Transverse colon (tissue), 4 donors: ENCODE measurements at regions not wholly inside any gene's neighbourhood (a gene's known extent, or its start where the extent isn't known, plus 50 kb on each side); places are given as distances from the start of the nearest gene placed in this dataset.

Source experiments
- DNase-seq: peaks from one replicate; pipeline ENCODE4 v3.0.0-alpha.2; 2019
- H3K27ac ChIP-seq, 4 donors: fragments of 200-600 bp; sonication (generic); 2 replicates each; pipeline ENCODE4 v1.5.1; 2016 to 2018; ENCODE audit warnings: inconsistent platforms in 4 of 4
- H3K27me3 ChIP-seq: fragments of 200-600 bp; sonication (generic); 2 replicates; pipeline ENCODE4 v1.5.1; 2017; ENCODE audit warnings: inconsistent platforms
- H3K36me3 ChIP-seq, 4 donors: fragments of 200-600 bp; sonication (generic); 2 replicates each; pipeline ENCODE4 v1.5.1; 2017 to 2019; ENCODE audit warnings: inconsistent platforms in 4 of 4
- H3K4me1 ChIP-seq, 4 donors: fragments of 200-600 bp; sonication (generic); 2 replicates each; pipeline ENCODE4 v1.5.1; 2017 to 2020; ENCODE audit warnings: inconsistent platforms in 4 of 4
- H3K4me3 ChIP-seq, 4 donors: fragments of 200-600 bp; sonication (generic); 1 replicate in 1 of 4; 2 replicates in 3 of 4; pipeline versions ENCODE4 v1.5.1 to v1.6.1; 2017 to 2019; ENCODE audit warnings: inconsistent platforms in 4 of 4
- H3K9me3 ChIP-seq, 2 donors: fragments of 200-600 bp; sonication (generic); 2 replicates each; pipeline ENCODE4 v1.5.1; 2017 to 2019; ENCODE audit warnings: inconsistent platforms in 2 of 2
- EP300 ChIP-seq: sonication (generic); formaldehyde crosslinking; IDR thresholded peaks from one replicate; pipeline ENCODE4 v1.6.1; 2017; ENCODE audit warnings: antibody characterized with exemption, low read depth
- POLR2A ChIP-seq: fragments of 450-650 bp; IDR thresholded peaks from one replicate; pipeline ENCODE4 v1.6.1; 2016; ENCODE audit warnings: antibody characterized with exemption, mild to moderate bottlenecking, moderate library complexity
- POLR2AphosphoS5 ChIP-seq, 3 donors: sonication (generic); formaldehyde crosslinking; IDR thresholded peaks; one replicate each; pipeline ENCODE4 v1.6.1; 2016; ENCODE audit warnings: antibody characterized with exemption in 3 of 3
- WGBS, 2 donors: methylation state at CpG; one replicate each; pipeline ENCODE4 v1.1.5; 2018; ENCODE audit warnings: low coverage in 1 of 2; 5-methylcytosine and 5-hydroxymethylcytosine counted together
- in situ Hi-C, 4 donors: fragments of 200-750 bp; cut with MboI; loops; one replicate each; pipeline versions ENCODE4 v1.15.0 to v1.15.1; 2017; ENCODE audit warnings: low sequenced_read_pairs in 3 of 4, low pct_ligation_motif_present in 1 of 4, low pct_unique_long_range_greater_than_20kb in 1 of 4
- intact Hi-C: fragments of 100-400 bp; cut with DNase I; formaldehyde crosslinking; loops from one replicate; pipeline ENCODE4 v1.15.1; 2023; ENCODE audit warnings: low total_unique reads
- TF ChIP-seq, protein P1 (sequence below), 5 experiments: fragments of 200-600 bp in 3 of 5; fragments of 450-650 bp in 2 of 5; sonication (generic) in 3 of 5; IDR thresholded peaks; 1 replicate in 2 of 5; 2 replicates in 3 of 5; pipeline ENCODE4 v1.5.1; 2016 to 2017; ENCODE audit warnings: antibody characterized with exemption in 5 of 5, inconsistent platforms in 3 of 5, mild to moderate bottlenecking in 2 of 5, moderate library complexity in 1 of 5

DNA sequence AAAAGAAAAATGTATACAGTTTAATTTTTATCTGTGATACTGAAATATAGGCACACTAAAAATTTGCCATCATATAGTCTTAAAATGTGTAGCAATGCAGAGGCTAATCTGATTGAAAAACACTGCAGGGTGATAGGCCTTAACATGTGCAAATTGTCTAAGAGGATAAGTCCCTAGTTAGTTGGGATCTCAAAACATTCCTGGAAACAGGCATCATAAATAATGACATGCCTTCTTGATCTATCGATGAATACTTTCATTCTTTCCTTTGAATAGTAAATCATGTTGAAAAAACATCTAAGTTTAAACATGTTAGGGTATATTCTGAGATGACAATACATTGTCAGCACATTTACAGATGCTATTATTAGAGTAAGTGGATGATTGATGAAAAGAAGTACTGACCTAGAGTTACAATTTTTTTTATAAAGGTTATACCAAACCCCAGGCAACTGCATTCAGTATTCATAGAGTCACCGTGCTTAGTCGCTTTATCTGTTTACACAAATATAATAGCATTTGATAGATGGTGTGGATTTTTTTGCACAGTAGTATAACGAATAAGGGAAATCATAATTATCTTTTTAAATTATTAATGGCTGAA is 668.2 kb upstream of the ADGRL3 start:
- TF ChIP-seq EP300 (no peak), POLR2A (no peak)
- Histone ChIP-seq H3K9me3 (no peaks in the 10 kb centered on the region), H3K4me3 (no peak overlapping the region), H3K36me3 (no peaks in the 10 kb centered on the region), H3K27ac (no peak overlapping the region), H3K27me3 (no peaks in the 10 kb centered on the region), H3K4me1 (no peaks in the 10 kb centered on the region)
- intact Hi-C loops: no loop called here
- in situ Hi-C loops: no loop called here
- WGBS, 2 donors: 67 to 77% methylated on average over 4 of the region's 4 CpGs
- no peak for DNase-seq

DNA sequence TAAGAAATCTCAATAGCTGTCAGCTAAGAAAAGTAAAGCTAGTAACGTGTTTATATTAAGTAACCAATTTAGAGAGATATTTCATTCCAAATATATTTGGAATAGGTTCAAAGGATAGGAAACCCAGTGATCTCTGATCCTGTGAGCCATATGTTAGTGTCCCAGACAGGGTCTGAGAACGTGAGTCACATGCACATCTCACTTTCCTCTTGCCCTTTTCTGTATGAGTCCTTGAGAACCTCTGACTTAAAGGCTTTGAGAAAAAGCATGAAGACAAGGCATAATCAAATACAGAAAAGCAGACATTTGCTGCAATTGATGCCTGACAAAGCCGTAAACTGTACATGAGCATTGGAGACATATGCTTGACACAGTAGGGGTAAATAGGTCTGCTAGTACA is 655.1 kb upstream of the ADGRL3 start:
- intact Hi-C loops: no loop called here
- in situ Hi-C loops: no loop called here
- 52 to 54% methylated on average over 3 of the region's 3 CpGs for WGBS, 2 donors

DNA sequence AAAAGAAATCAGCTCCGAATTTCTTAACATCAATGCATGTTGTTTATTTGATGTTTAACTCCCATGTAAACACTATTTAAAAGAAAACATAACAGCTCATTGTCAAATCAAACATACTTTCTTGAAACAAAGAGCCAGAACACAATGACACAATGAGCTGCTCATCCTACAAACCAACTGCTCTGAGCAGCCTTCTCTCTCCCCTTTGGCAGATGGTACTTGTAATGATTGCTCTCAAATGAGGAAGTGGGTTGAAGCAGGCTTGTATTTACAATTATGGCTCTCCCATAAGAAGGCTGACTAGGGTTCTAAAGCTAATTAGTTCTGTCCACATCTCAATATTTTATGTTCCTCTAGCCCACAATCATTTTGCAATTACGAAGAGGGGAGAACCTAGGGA is 637.8 kb upstream of the ADGRL3 start:
- Histone ChIP-seq H3K27ac (no peak overlapping the region), H3K4me3 (no peak overlapping the region), H3K9me3 (no peaks in the 10 kb centered on the region), H3K4me1 (no peaks in the 10 kb centered on the region), H3K36me3 (no peaks in the 10 kb centered on the region), H3K27me3 (no peaks in the 10 kb centered on the region)
- no peak for DNase-seq
- TF ChIP-seq POLR2AphosphoS5 (IDR thresholded peaks at IDR 0.05) (no peak), POLR2A (no peak), EP300 (no peak)
- TF ChIP-seq, protein P1, sequence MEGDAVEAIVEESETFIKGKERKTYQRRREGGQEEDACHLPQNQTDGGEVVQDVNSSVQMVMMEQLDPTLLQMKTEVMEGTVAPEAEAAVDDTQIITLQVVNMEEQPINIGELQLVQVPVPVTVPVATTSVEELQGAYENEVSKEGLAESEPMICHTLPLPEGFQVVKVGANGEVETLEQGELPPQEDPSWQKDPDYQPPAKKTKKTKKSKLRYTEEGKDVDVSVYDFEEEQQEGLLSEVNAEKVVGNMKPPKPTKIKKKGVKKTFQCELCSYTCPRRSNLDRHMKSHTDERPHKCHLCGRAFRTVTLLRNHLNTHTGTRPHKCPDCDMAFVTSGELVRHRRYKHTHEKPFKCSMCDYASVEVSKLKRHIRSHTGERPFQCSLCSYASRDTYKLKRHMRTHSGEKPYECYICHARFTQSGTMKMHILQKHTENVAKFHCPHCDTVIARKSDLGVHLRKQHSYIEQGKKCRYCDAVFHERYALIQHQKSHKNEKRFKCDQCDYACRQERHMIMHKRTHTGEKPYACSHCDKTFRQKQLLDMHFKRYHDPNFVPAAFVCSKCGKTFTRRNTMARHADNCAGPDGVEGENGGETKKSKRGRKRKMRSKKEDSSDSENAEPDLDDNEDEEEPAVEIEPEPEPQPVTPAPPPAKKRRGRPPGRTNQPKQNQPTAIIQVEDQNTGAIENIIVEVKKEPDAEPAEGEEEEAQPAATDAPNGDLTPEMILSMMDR (IDR thresholded peaks at IDR 0.05): no peak
- intact Hi-C loops: no loop called here
- in situ Hi-C loops: no loop called here
- 23 to 39% methylated on average over 2 of the region's 2 CpGs for WGBS, 2 donors

More for the DNA sequence above, 655.1 kb upstream of the ADGRL3 start:
- Histone ChIP-seq H3K27ac (no peak overlapping the region), H3K36me3 (no peaks in the 10 kb centered on the region), H3K9me3 (no peaks in the 10 kb centered on the region), H3K4me1 (no peaks in the 10 kb centered on the region), H3K4me3 (no peak overlapping the region), H3K27me3 (no peaks in the 10 kb centered on the region)
- no peak for DNase-seq
- TF ChIP-seq, protein P1 (IDR thresholded peaks at IDR 0.05): no peak
- no peak for TF ChIP-seq POLR2A
- no peak for TF ChIP-seq EP300
- TF ChIP-seq POLR2AphosphoS5 (IDR thresholded peaks at IDR 0.05): no peak

DNA sequence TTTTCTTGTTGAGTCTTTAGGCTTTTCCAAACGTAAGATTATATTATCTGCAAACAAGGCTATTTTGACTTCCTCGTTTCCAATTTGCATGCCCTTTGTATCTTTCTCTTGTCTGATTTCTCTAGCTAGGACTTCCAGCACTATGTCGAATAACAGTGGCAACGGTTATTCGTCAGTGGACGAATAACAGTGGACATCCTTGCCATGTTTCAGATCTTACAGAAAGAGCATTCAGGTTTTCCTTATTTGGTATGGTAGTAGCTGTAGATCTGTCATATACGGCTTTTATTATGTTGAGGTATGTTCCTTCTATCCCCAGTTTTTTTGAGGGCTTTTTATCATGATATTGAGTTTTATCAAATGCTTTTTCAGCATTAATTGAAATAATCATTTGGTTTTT is 634.6 kb upstream of the ADGRL3 start:
- Histone ChIP-seq H3K4me1 (no peaks in the 10 kb centered on the region), H3K27ac (no peak overlapping the region), H3K9me3 (peaks cover 0 to 5% of the 10 kb centered on the region in 2 donors), H3K27me3 (no peaks in the 10 kb centered on the region), H3K36me3 (no peaks in the 10 kb centered on the region), H3K4me3 (no peak overlapping the region)
- WGBS, 2 donors: 85 to 87% methylated on average over 5 to 7 of the region's 7 CpGs
- DNase-seq: no peak
- in situ Hi-C loops: no loop called here
- TF ChIP-seq EP300 (no peak), POLR2AphosphoS5 (IDR thresholded peaks at IDR 0.05) (no peak), POLR2A (no peak)
- TF ChIP-seq, protein P1 (IDR thresholded peaks at IDR 0.05): no peak
- intact Hi-C loops: no loop called here

DNA sequence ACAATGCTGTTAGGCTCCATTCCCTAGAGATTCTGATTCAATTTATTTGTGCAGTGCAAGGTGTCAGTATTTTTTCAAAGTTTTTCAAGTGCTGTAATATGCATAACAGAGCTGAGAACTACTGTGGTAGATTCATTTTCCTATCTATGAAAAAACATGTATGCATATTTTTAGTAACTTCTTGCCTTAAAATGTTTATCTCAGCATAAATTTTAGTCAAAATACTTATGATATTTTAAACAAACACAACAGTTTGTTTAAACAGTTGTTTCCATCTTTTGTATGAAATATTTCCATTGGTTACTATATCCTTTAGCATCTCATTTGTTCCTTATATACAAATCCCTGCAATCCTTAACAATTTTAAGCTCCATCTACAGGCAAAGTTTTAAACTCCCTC is 624.8 kb upstream of the ADGRL3 start:
- Histone ChIP-seq H3K27me3 (no peaks in the 10 kb centered on the region), H3K4me3 (no peak overlapping the region), H3K9me3 (no peaks in the 10 kb centered on the region), H3K27ac (no peak overlapping the region), H3K4me1 (no peaks in the 10 kb centered on the region), H3K36me3 (no peaks in the 10 kb centered on the region)
- TF ChIP-seq POLR2AphosphoS5 (IDR thresholded peaks at IDR 0.05) (no peak), POLR2A (no peak), EP300 (no peak)
- TF ChIP-seq, protein P1 (IDR thresholded peaks at IDR 0.05): no peak
- in situ Hi-C loops (no loop called here), intact Hi-C loops (no loop called here)
- no peak for DNase-seq
